H9 (cell line): ENCODE measurements at regions not wholly inside any gene's neighbourhood (a gene's known extent, or its start where the extent isn't known, plus 50 kb on each side); places are given as distances from the start of the nearest gene placed in this dataset.

Experiments used
- DNase-seq: peaks from one replicate; pipeline ENCODE4 v3.0.0-alpha.2; 2017
- H2AFZ ChIP-seq: one replicate; pipeline ENCODE4 v1.6.1; 2013; ENCODE audit warnings: mild to moderate bottlenecking, low read length, control low read depth, moderate library complexity
- H2AK5ac ChIP-seq: 2 replicates; pipeline ENCODE4 v1.6.1; 2013; ENCODE audit warnings: low read length, control low read depth, mixed read lengths; ENCODE audit not compliant: insufficient read length
- H2BK120ac ChIP-seq: one replicate; pipeline ENCODE4 v1.6.1; 2013; ENCODE audit warnings: low read depth, mild to moderate bottlenecking, low read length, control low read depth, inconsistent platforms; ENCODE audit not compliant: poor library complexity, severe bottlenecking
- H2BK12ac ChIP-seq: 2 replicates; pipeline ENCODE4 v1.6.1; 2013; ENCODE audit warnings: low read length, control low read depth, mixed read lengths, low read depth; ENCODE audit not compliant: insufficient read length
- H2BK15ac ChIP-seq: 2 replicates; pipeline ENCODE4 v1.6.1; 2013; ENCODE audit warnings: low read depth, low read length, control low read depth
- H2BK20ac ChIP-seq: one replicate; pipeline ENCODE4 v1.6.1; 2013; ENCODE audit warnings: low read depth, mild to moderate bottlenecking, low read length, control low read depth, inconsistent platforms; ENCODE audit not compliant: poor library complexity, severe bottlenecking
- H2BK5ac ChIP-seq: 2 replicates; pipeline ENCODE4 v1.6.1; 2013; ENCODE audit warnings: low read length, control low read depth, mixed read lengths; ENCODE audit not compliant: insufficient read length
- H3K14ac ChIP-seq: 2 replicates; pipeline ENCODE4 v1.6.1; 2013; ENCODE audit warnings: low read length, control low read depth; ENCODE audit not compliant: insufficient read depth
- H3K18ac ChIP-seq: 2 replicates; pipeline ENCODE4 v1.6.1; 2013; ENCODE audit warnings: low read depth, mild to moderate bottlenecking, mixed read lengths, low read length, control low read depth; ENCODE audit not compliant: insufficient read length
- H3K23ac ChIP-seq: 2 replicates; pipeline ENCODE4 v1.6.1; 2013; ENCODE audit warnings: low read length, control low read depth, mixed read lengths, low read depth; ENCODE audit not compliant: insufficient read length
- H3K23me2 ChIP-seq: 2 replicates; pipeline ENCODE4 v1.6.1; 2013; ENCODE audit warnings: low read depth, mild to moderate bottlenecking, mixed read lengths, low read length, control low read depth; ENCODE audit not compliant: insufficient read length, poor library complexity, severe bottlenecking
- H3K27ac ChIP-seq: 2 replicates; pipeline ENCODE4 v1.5.1; 2013; ENCODE audit warnings: low read length, control low read depth, mixed read lengths, low read depth; ENCODE audit not compliant: insufficient read length
- H3K27me3 ChIP-seq: 2 replicates; pipeline ENCODE4 v1.6.1; 2013; ENCODE audit warnings: low read length, control low read depth, inconsistent platforms; ENCODE audit not compliant: insufficient read depth
- H3K4ac ChIP-seq: 2 replicates; pipeline ENCODE4 v1.6.1; 2013; ENCODE audit warnings: low read depth, mild to moderate bottlenecking, control low read depth, inconsistent platforms, low read length, moderate library complexity
- H3K4me1 ChIP-seq: 2 replicates; pipeline ENCODE4 v1.6.1; 2013; ENCODE audit warnings: low read length, control low read depth, inconsistent platforms; ENCODE audit not compliant: insufficient read depth
- H3K4me2 ChIP-seq: 2 replicates; pipeline ENCODE4 v1.6.1; 2013; ENCODE audit warnings: low read length, control low read depth, mixed read lengths; ENCODE audit not compliant: insufficient read length, insufficient read depth
- H3K56ac ChIP-seq: 2 replicates; pipeline ENCODE4 v1.6.1; 2013; ENCODE audit warnings: low read depth, mild to moderate bottlenecking, mixed read lengths, low read length, control low read depth; ENCODE audit not compliant: insufficient read length
- H3K79me1 ChIP-seq: 2 replicates; pipeline ENCODE4 v1.6.1; 2013; ENCODE audit warnings: low read depth, mild to moderate bottlenecking, moderate library complexity, low read length, control low read depth, inconsistent platforms; ENCODE audit not compliant: insufficient read depth, poor library complexity, severe bottlenecking
- H3K79me2 ChIP-seq: 2 replicates; pipeline ENCODE4 v1.6.1; 2013; ENCODE audit warnings: low read length, control low read depth, inconsistent platforms; ENCODE audit not compliant: insufficient read depth
- H3K9ac ChIP-seq: 2 replicates; pipeline ENCODE4 v1.6.1; 2013; ENCODE audit warnings: low read length, control low read depth, mixed read lengths; ENCODE audit not compliant: insufficient read length; ENCODE audit errors: extremely low read depth
- H3K9me3 ChIP-seq: one replicate; pipeline ENCODE4 v1.6.1; 2013; ENCODE audit warnings: low read depth, low read length, inconsistent platforms; ENCODE audit not compliant: control insufficient read depth
- H3T11ph ChIP-seq: one replicate; pipeline ENCODE4 v1.6.1; 2013; ENCODE audit warnings: mild to moderate bottlenecking, low read length, control low read depth, inconsistent platforms
- H4K20me1 ChIP-seq: one replicate; pipeline ENCODE4 v1.6.1; 2013; ENCODE audit not compliant: control insufficient read depth, insufficient read length, insufficient read depth
- H4K5ac ChIP-seq: 2 replicates; pipeline ENCODE4 v1.6.1; 2013; ENCODE audit warnings: low read depth, mild to moderate bottlenecking, mixed read lengths, low read length, control low read depth; ENCODE audit not compliant: insufficient read length
- H4K8ac ChIP-seq: replicated peaks from 2 replicates; pipeline ENCODE4 v1.6.1; 2013; ENCODE audit warnings: low read length, control low read depth, mixed read lengths, low read depth; ENCODE audit not compliant: insufficient read length
- H4K91ac ChIP-seq: 2 replicates; pipeline ENCODE4 v1.6.1; 2013; ENCODE audit warnings: low read depth, mild to moderate bottlenecking, moderate library complexity, mixed read lengths, low read length, control low read depth; ENCODE audit not compliant: insufficient read length
- H3K27ac Mint-ChIP-seq, 3 experiments: 2 replicates in 2 of 3; 3 replicates in 1 of 3; pipeline ENCODE4 v1.8.0; 2020 to 2021; ENCODE audit warnings: mixed read lengths in 3 of 3, mild to moderate bottlenecking in 1 of 3, moderate library complexity in 1 of 3
- H3K27me3 Mint-ChIP-seq: 2 replicates; pipeline ENCODE4 v1.8.0; 2021; ENCODE audit warnings: low read depth, mild to moderate bottlenecking, moderate library complexity, mixed read lengths
- H3K36me3 Mint-ChIP-seq, 3 experiments: 2 replicates in 2 of 3; 3 replicates in 1 of 3; pipeline ENCODE4 v1.8.0; 2020 to 2021; ENCODE audit warnings: low read depth in 3 of 3, mixed read lengths in 3 of 3; ENCODE audit not compliant: insufficient read depth in 1 of 3
- H3K4me1 Mint-ChIP-seq, 2 experiments: 2 replicates each; pipeline ENCODE4 v1.8.0; 2020; ENCODE audit warnings: mixed read lengths in 2 of 2
- H3K4me3 Mint-ChIP-seq, 2 experiments: 2 replicates in 1 of 2; 3 replicates in 1 of 2; pipeline ENCODE4 v1.8.0; 2020 to 2021; ENCODE audit warnings: mild to moderate bottlenecking in 2 of 2, mixed read lengths in 2 of 2, moderate library complexity in 1 of 2
- H3K9me3 Mint-ChIP-seq, 2 experiments: 2 replicates in 1 of 2; 3 replicates in 1 of 2; pipeline ENCODE4 v1.8.0; 2020; ENCODE audit warnings: mild to moderate bottlenecking in 2 of 2, mixed read lengths in 2 of 2, moderate library complexity in 1 of 2
- WGBS: extraction: QIAGEN DNeasy Blood & Tissue Kit; methylation state at CpG from one replicate; pipeline ENCODE4 v1.1.7; 2013; ENCODE audit warnings: missing lambda C conversion rate, low lambda C conversion rate, mixed read lengths; ENCODE audit not compliant: insufficient read length; ENCODE audit errors: extremely low coverage; 5-methylcytosine and 5-hydroxymethylcytosine counted together
- TF ChIP-seq, protein P1 (sequence below): fragments of 200-600 bp; sonication (generic); conservative IDR thresholded peaks from 3 replicates; pipeline ENCODE4 v1.8.0; 2021; ENCODE audit warnings: antibody characterized with exemption, mild to moderate bottlenecking

DNA sequence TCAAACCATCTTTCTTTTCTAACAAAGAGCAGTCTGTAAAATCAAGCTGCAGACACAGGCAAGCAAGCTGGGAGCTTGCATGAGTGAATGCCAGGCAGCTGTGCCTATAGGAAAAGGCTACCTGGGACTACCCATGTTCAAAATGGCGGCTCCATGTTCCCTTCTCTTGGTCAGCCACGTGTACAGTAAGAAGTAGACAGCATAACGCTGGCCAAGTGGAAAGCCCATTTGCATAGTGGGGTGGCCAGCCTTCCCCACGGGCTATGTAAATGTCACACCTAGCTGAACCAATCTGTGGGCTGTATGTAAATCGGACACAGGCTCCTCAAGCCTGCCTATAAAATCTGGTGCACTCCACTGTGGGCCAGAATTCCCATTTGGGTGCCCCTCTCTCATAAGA, 117.1 kb downstream of the SYT10 start:
- Histone ChIP-seq H3T11ph (no peak overlapping the region), H3K56ac (no peak overlapping the region), H4K5ac (no peak overlapping the region), H3K4ac (no peak overlapping the region), H3K9me3 (no peaks in the 10 kb centered on the region), H3K4me2 (no peak overlapping the region), H4K91ac (no peak overlapping the region), H2AK5ac (no peak overlapping the region), H3K79me1 (no peaks in the 10 kb centered on the region), H3K4me1 (no peaks in the 10 kb centered on the region), H3K18ac (no peak overlapping the region), H4K8ac (no peak overlapping the region), H3K27me3 (no peaks in the 10 kb centered on the region), H2BK120ac (no peak overlapping the region), H3K79me2 (no peaks in the 10 kb centered on the region), H3K9ac (no peak overlapping the region), H2BK15ac (no peak overlapping the region), H2AFZ (no peak overlapping the region), H2BK5ac (no peak overlapping the region), H3K23ac (no peak overlapping the region), H4K20me1 (no peaks in the 10 kb centered on the region), H2BK12ac (no peak overlapping the region), H2BK20ac (no peak overlapping the region), H3K27ac (no peak overlapping the region), H3K23me2 (no peaks in the 10 kb centered on the region), H3K14ac (no peak overlapping the region)
- H3K36me3 Mint-ChIP-seq = no peaks in the 10 kb centered on the region
- no peaks in the 10 kb centered on the region for H3K27me3 Mint-ChIP-seq
- no CpG with 5 or more reads among the region's 5 CpGs for WGBS
- no peak for DNase-seq
- no peak overlapping the region for H3K27ac Mint-ChIP-seq
- peaks cover 3% of the 10 kb centered on the region in 2 experiments; a peak in 2 of 4 replicates for H3K4me1 Mint-ChIP-seq
- H3K4me3 Mint-ChIP-seq = no peak overlapping the region
- no peaks in the 10 kb centered on the region; a peak in 1 of 5 replicates for H3K9me3 Mint-ChIP-seq
- TF ChIP-seq, protein P1, sequence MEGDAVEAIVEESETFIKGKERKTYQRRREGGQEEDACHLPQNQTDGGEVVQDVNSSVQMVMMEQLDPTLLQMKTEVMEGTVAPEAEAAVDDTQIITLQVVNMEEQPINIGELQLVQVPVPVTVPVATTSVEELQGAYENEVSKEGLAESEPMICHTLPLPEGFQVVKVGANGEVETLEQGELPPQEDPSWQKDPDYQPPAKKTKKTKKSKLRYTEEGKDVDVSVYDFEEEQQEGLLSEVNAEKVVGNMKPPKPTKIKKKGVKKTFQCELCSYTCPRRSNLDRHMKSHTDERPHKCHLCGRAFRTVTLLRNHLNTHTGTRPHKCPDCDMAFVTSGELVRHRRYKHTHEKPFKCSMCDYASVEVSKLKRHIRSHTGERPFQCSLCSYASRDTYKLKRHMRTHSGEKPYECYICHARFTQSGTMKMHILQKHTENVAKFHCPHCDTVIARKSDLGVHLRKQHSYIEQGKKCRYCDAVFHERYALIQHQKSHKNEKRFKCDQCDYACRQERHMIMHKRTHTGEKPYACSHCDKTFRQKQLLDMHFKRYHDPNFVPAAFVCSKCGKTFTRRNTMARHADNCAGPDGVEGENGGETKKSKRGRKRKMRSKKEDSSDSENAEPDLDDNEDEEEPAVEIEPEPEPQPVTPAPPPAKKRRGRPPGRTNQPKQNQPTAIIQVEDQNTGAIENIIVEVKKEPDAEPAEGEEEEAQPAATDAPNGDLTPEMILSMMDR = no peak
